CD4-positive, alpha-beta T cell (primary cell): ENCODE measurements at regions not wholly inside any gene's neighbourhood (a gene's known extent, or its start where the extent isn't known, plus 50 kb on each side); places are given as distances from the start of the nearest gene placed in this dataset.

Experiments used
- ATAC-seq: fragments of 200-7000 bp; cut with Tn5 transposase; one replicate; pipeline ENCODE4 v1.10.0; 2022; ENCODE audit warnings: mild to moderate bottlenecking; ENCODE audit not compliant: poor library complexity
- CTCF ChIA-PET: fragments of 350-600 bp; sonication (Branson Sonifier 250); formaldehyde crosslinking; loops from one replicate; lab custom pipeline; 2021; ENCODE audit warnings: antibody characterized with exemption, inconsistent platforms; lab: Charles Lee
- POLR2A ChIA-PET: fragments of 350-600 bp; sonication (Branson Sonifier 250); formaldehyde crosslinking; loops from one replicate; lab custom pipeline; 2021; ENCODE audit warnings: antibody characterized with exemption, inconsistent platforms; lab: Charles Lee
- DNase-seq, 14 experiments: peaks; one replicate each; pipeline ENCODE4 v3.0.0-alpha.2; 2013 to 2020; ENCODE audit warnings: mixed read lengths in 2 of 14
- H3K27ac ChIP-seq, 2 donors: one replicate each; pipeline versions ENCODE4 v1.5.1 to v1.7.0; 2013; ENCODE audit warnings: low read length in 2 of 2, low read depth in 1 of 2, mild to moderate bottlenecking in 1 of 2
- H3K27me3 ChIP-seq, 2 experiments: 1 replicate in 1 of 2; 2 replicates in 1 of 2; pipeline versions ENCODE4 v1.6.1 to v1.7.0; 2013; ENCODE audit warnings: low read length in 2 of 2, control low read depth in 1 of 2, mild to moderate bottlenecking in 1 of 2, moderate library complexity in 1 of 2; ENCODE audit not compliant: insufficient read depth in 2 of 2, control insufficient read depth in 1 of 2
- H3K36me3 ChIP-seq: one replicate; pipeline ENCODE4 v1.6.1; 2013; ENCODE audit warnings: low read length, control low read depth; ENCODE audit not compliant: insufficient read depth
- H3K4me1 ChIP-seq: one replicate; pipeline ENCODE4 v1.6.1; 2013; ENCODE audit warnings: low read length, control low read depth; ENCODE audit not compliant: insufficient read depth
- H3K4me3 ChIP-seq: one replicate; pipeline ENCODE4 v1.5.1; 2013; ENCODE audit warnings: mild to moderate bottlenecking, low read length, moderate library complexity
- H3K9me3 ChIP-seq, 2 experiments: 1 replicate in 1 of 2; 2 replicates in 1 of 2; pipeline versions ENCODE4 v1.6.1 to v1.7.0; 2013; ENCODE audit warnings: low read length in 2 of 2, mild to moderate bottlenecking in 2 of 2, control low read depth in 1 of 2, moderate library complexity in 1 of 2; ENCODE audit not compliant: control insufficient read depth in 1 of 2, insufficient read depth in 1 of 2
- H3K27ac Mint-ChIP-seq: one replicate; pipeline ENCODE4 v1.8.0; 2020; ENCODE audit warnings: mixed read lengths
- H3K27me3 Mint-ChIP-seq: one replicate; pipeline ENCODE4 v1.8.0; 2021; ENCODE audit warnings: mixed read lengths
- H3K36me3 Mint-ChIP-seq: one replicate; pipeline ENCODE4 v1.8.0; 2021; ENCODE audit warnings: low read depth, mixed read lengths
- H3K4me1 Mint-ChIP-seq: one replicate; pipeline ENCODE4 v1.8.0; 2021; ENCODE audit warnings: low read depth, mixed read lengths
- H3K4me3 Mint-ChIP-seq: one replicate; pipeline ENCODE4 v1.8.0; 2020; ENCODE audit warnings: mild to moderate bottlenecking, mixed read lengths
- H3K9me3 Mint-ChIP-seq: one replicate; pipeline ENCODE4 v1.8.0; 2020; ENCODE audit warnings: mixed read lengths
- intact Hi-C, 2 experiments: fragments of 100-400 bp; cut with DNase I in 1 of 2; cut with micrococcal nuclease in 1 of 2; formaldehyde crosslinking; loops; one replicate each; pipeline versions ENCODE4 v1.15.1 to v1.9.0; 2023 to 2025; cut with DNase I, micrococcal nuclease
- TF ChIP-seq, protein P1 (sequence below): fragments of 200-600 bp; IDR thresholded peaks from one replicate; pipeline ENCODE4 v1.8.0; 2022; ENCODE audit warnings: antibody characterized with exemption, mild to moderate bottlenecking

DNA sequence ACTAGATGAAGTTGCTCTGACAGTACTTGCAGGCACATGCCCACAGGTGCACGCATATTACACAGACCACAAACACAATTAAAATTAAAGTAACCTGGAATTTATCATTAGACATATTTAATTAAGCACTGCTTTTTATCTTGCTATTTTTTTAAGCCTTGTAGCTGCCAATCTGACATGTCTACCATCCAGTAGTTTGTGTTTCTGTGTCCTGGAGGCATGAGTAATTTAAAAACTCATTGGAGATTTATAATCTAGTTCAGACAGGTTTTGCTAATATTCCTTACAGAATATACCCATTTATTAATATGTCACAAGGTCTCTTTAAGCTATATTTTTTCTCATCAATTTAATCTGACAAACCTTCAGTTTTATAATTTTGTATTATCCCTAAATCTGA lies 445.0 kb upstream of the KLF6 start:
- H3K36me3 Mint-ChIP-seq: no peaks in the 10 kb centered on the region
- ATAC-seq: no peak
- H3K9me3 Mint-ChIP-seq: no peaks in the 10 kb centered on the region
- ChIA-PET POLR2A (interaction anchor here (0.6 kb wide), 1 partner anchor 1029 kb away, joined by 4 read pairs; no protein-coding TSS in a partner anchor), CTCF (no interaction called here)
- no peak overlapping the region for H3K27ac ChIP-seq
- DNase-seq: no peak
- H3K4me3 Mint-ChIP-seq: no peak overlapping the region
- peaks cover 3% of the 10 kb centered on the region for H3K4me1 Mint-ChIP-seq
- no peaks in the 10 kb centered on the region for H3K27me3 Mint-ChIP-seq
- intact Hi-C loops: no loop called here
- no peak overlapping the region for H3K27ac Mint-ChIP-seq
- no peaks in the 10 kb centered on the region for H3K4me1 ChIP-seq
- H3K9me3 ChIP-seq: no peaks in the 10 kb centered on the region
- H3K27me3 ChIP-seq: no peaks in the 10 kb centered on the region
- H3K4me3 ChIP-seq: no peak overlapping the region
- TF ChIP-seq, protein P1, sequence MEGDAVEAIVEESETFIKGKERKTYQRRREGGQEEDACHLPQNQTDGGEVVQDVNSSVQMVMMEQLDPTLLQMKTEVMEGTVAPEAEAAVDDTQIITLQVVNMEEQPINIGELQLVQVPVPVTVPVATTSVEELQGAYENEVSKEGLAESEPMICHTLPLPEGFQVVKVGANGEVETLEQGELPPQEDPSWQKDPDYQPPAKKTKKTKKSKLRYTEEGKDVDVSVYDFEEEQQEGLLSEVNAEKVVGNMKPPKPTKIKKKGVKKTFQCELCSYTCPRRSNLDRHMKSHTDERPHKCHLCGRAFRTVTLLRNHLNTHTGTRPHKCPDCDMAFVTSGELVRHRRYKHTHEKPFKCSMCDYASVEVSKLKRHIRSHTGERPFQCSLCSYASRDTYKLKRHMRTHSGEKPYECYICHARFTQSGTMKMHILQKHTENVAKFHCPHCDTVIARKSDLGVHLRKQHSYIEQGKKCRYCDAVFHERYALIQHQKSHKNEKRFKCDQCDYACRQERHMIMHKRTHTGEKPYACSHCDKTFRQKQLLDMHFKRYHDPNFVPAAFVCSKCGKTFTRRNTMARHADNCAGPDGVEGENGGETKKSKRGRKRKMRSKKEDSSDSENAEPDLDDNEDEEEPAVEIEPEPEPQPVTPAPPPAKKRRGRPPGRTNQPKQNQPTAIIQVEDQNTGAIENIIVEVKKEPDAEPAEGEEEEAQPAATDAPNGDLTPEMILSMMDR: no peak
- no peaks in the 10 kb centered on the region for H3K36me3 ChIP-seq

DNA sequence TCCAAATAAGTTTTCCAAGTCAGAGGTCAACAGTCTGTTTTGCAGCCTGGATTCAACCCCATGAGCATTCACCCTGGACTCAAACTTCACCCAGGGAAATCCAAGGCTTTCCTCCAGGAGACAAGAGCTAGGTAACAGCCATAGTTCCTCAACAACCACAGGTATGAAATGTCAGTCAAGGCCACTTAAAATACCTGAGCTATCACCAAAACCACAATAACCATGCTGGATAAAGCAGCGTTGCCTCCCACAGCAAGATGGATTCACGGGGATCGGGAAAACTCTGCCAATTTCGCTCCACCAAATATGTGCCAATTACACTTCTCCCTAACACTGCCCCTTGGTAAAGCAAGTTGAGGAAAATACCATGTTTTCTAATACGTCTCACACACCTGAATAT lies 444.1 kb upstream of the KLF6 start:
- Mint-ChIP-seq H3K27ac (no peak overlapping the region), H3K9me3 (no peaks in the 10 kb centered on the region), H3K4me3 (no peak overlapping the region), H3K36me3 (no peaks in the 10 kb centered on the region), H3K4me1 (no peaks in the 10 kb centered on the region), H3K27me3 (no peaks in the 10 kb centered on the region)
- POLR2A ChIA-PET: no interaction called here
- intact Hi-C loops: no loop called here
- CTCF ChIA-PET: no interaction called here
- H3K4me1 ChIP-seq: no peaks in the 10 kb centered on the region
- DNase-seq (no peak), ATAC-seq (no peak)
- no peak overlapping the region for H3K27ac ChIP-seq
- no peak overlapping the region for H3K4me3 ChIP-seq
- H3K36me3 ChIP-seq: no peaks in the 10 kb centered on the region
- H3K9me3 ChIP-seq: no peaks in the 10 kb centered on the region
- TF ChIP-seq, protein P1: no peak
- no peaks in the 10 kb centered on the region for H3K27me3 ChIP-seq

DNA sequence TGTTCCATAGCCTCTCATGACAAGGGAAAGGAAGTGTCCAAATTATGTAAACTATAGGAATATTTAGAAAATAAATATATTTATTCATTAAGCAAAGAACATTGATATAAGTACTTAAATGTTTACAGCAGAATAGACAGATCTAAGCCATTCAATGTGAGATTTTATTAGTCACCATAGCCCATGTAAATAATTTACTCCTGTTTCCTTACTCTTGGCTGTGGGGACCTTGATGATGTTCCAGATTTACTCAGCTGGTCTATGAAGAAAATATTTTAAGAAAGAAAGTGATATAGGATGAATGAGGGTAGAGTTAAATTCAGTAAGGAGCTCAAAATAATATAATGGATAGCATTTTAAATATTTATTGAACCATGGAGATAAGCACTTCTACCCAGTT lies 442.6 kb upstream of the KLF6 start:
- Mint-ChIP-seq H3K27me3 (no peaks in the 10 kb centered on the region), H3K9me3 (no peaks in the 10 kb centered on the region), H3K27ac (no peak overlapping the region), H3K4me1 (no peaks in the 10 kb centered on the region), H3K4me3 (no peak overlapping the region), H3K36me3 (no peaks in the 10 kb centered on the region)
- DNase-seq (no peak), ATAC-seq (no peak)
- intact Hi-C loops: no loop called here
- Histone ChIP-seq H3K27me3 (no peaks in the 10 kb centered on the region), H3K4me1 (no peaks in the 10 kb centered on the region), H3K36me3 (no peaks in the 10 kb centered on the region), H3K4me3 (no peak overlapping the region), H3K9me3 (no peaks in the 10 kb centered on the region), H3K27ac (no peak overlapping the region)
- ChIA-PET POLR2A (no interaction called here), CTCF (no interaction called here)
- TF ChIP-seq, protein P1: no peak
